GM06990 (cell line): ENCODE measurements at regions not wholly inside any gene's neighbourhood (a gene's known extent, or its start where the extent isn't known, plus 50 kb on each side); places are given as distances from the start of the nearest gene placed in this dataset.

ENCODE experiments used
- DNase-seq: peaks from one replicate; pipeline ENCODE4 v3.0.0-alpha.2; 2011; ENCODE audit not compliant: insufficient read length; ENCODE audit errors: extremely low read depth
- H3K27me3 ChIP-seq: replicated peaks from 2 replicates; pipeline ENCODE4 v1.6.0; 2011; ENCODE audit warnings: low read length; ENCODE audit not compliant: control insufficient read depth, insufficient read depth
- H3K36me3 ChIP-seq: 2 replicates; pipeline ENCODE4 v1.5.1; 2011; ENCODE audit warnings: low read length; ENCODE audit not compliant: control insufficient read depth, insufficient read depth
- H3K4me3 ChIP-seq: replicated peaks from 2 replicates; pipeline ENCODE4 v1.5.1; 2011; ENCODE audit warnings: low read depth, mild to moderate bottlenecking, control low read depth, low read length
- TF ChIP-seq, protein P1 (sequence below): IDR thresholded peaks from 2 replicates; pipeline ENCODE4 v1.5.1; 2011; ENCODE audit warnings: low read length, control low read depth, mild to moderate bottlenecking, inconsistent platforms; ENCODE audit not compliant: insufficient read depth, poor library complexity, severe bottlenecking

DNA sequence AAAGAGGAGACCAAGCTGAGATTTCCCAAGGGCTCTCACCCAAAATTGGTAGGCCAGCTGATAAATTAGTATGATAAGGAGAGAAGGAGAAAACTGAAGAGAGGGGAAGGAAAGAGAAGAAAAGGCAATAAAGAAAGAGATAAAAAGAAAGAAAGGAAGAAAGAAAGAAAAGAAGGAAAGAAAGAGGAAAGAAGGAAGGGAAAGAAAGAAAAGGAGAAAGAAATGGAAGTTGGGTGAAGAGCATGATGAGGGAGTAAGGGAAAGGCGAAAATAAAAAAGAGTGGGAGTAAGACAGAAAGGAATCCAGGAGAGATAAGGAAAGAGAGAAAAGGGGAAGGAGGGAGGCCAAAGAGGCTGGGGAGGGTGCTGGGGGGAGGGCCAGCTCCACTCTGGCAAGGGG, 95.4 kb downstream of the MRM1 start:
- H3K27me3 ChIP-seq, result no peaks in the 10 kb centered on the region; the same call in none of the 2 replicates
- no peaks in the 10 kb centered on the region for H3K36me3 ChIP-seq
- no peak for DNase-seq
- H3K4me3 ChIP-seq, result no peak overlapping the region
- TF ChIP-seq, protein P1, sequence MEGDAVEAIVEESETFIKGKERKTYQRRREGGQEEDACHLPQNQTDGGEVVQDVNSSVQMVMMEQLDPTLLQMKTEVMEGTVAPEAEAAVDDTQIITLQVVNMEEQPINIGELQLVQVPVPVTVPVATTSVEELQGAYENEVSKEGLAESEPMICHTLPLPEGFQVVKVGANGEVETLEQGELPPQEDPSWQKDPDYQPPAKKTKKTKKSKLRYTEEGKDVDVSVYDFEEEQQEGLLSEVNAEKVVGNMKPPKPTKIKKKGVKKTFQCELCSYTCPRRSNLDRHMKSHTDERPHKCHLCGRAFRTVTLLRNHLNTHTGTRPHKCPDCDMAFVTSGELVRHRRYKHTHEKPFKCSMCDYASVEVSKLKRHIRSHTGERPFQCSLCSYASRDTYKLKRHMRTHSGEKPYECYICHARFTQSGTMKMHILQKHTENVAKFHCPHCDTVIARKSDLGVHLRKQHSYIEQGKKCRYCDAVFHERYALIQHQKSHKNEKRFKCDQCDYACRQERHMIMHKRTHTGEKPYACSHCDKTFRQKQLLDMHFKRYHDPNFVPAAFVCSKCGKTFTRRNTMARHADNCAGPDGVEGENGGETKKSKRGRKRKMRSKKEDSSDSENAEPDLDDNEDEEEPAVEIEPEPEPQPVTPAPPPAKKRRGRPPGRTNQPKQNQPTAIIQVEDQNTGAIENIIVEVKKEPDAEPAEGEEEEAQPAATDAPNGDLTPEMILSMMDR, result no peak

DNA sequence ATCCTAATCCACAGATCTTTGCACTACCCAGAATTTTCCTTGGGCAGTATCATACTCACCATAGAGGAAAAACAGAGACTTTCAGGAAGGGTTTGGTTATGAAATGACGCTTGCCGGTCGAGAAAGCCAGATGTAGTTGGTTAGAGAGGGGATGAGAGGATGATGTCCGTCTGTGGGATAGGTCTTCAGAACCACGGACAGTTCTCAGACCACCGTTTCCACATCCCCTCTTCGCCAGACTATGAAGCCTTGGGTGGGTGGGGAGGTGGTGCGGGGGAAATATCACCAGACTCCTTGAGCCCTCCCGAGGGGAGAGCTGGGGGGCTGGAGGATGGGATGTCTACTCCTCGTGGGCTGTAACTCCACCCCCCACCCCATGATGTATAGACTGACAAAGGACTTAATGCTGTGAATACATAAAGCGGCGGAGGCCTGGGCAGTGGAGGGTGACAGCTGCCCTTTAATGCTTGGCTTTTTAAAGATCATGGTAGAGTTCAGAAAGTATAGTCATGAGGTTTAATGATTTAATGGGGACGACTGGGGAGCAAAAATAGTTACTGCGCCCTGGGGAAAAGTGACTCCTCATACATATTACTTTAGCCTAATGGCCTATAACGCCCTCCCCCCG, 96.6 kb downstream of the MRM1 start:
- no peaks in the 10 kb centered on the region; the same call in 1 of the 2 replicates for H3K27me3 ChIP-seq
- no peak overlapping the region for H3K4me3 ChIP-seq
- no peak for DNase-seq
- H3K36me3 ChIP-seq, result no peaks in the 10 kb centered on the region
- TF ChIP-seq, protein P1, result no peak

DNA sequence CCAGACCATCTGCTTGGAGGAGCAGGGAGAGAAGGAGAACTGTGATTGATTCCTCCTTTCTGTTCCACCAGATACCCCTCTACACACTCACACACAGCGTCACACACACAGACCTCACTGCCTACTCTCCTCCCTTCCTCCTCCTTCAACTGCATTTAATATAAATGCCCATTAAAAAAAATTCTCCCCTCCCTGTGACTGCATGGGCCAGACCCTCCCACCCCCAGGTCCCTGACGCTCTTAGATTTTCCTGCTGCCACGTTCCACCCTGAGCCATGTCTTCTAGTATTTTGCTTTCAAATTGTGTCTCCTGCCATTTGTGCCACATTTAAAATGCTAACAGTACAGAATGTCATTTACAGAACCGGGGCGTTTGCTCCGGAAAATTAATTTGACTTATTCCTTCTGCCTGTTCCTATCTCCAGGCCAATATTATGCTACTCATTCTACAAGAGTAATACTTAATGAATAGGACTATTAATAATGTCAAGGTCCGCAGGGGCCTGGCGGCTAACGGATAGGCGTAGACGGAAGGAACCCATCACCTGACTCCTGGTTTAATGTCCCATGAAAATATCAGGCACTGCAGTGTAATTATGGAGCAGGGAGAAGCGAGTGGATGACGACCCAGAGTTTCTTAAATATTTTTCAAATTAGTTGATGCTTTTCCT, 100.2 kb downstream of the MRM1 start:
- H3K27me3 ChIP-seq, result peaks cover 1% of the 10 kb centered on the region
- no peak for DNase-seq

DNA sequence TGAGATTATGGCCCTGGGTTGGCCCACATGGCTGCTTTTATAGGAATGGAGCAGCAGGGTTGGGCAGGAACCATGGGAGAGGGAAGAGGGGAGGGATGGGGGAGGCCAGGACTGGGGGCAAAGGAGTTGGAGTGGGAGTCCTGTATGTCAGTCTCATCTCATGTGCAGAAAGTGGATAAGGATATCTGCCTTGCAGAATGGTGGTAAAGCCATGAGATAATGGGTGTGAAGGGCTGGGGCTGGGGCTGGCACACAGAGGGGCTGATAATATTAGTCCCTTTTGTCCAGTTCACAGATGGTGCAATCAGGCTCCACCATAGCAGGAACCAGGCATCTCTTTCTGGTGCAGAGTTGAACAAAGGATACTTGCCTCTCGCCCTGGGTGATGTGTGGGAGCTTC, 101.3 kb downstream of the MRM1 start:
- no peaks in the 10 kb centered on the region for H3K36me3 ChIP-seq
- H3K27me3 ChIP-seq, result peaks cover 1% of the 10 kb centered on the region
- no peak for DNase-seq
- TF ChIP-seq, protein P1, result no peak
- H3K4me3 ChIP-seq, result no peak overlapping the region

More for the DNA sequence above, 100.2 kb downstream of the MRM1 start:
- TF ChIP-seq, protein P1, result no peak
- H3K36me3 ChIP-seq, result no peaks in the 10 kb centered on the region
- no peak overlapping the region for H3K4me3 ChIP-seq

DNA sequence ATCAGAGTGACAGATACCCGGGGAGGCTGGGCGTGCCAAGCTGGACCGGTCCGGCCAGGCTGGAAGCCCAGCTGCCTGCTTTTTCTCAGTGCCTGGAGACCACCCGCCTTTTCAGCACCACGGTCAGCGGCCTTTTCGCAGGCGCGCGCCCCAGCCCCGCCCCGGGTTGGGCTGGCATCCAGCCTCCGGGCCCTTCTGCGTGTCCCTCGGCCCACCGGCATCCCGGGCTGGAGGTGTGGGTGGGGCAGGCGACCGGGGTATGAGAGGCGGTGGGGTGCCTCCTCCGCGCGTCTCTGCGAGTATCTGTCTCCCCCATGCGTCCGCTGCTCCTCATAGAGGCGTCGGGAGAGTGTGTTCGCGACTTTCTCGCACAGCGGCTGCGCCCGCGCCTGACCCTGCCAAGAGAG, 102.5 kb downstream of the MRM1 start:
- H3K36me3 ChIP-seq, result no peaks in the 10 kb centered on the region
- TF ChIP-seq, protein P1, result no peak
- no peak overlapping the region for H3K4me3 ChIP-seq
- peaks cover 1% of the 10 kb centered on the region for H3K27me3 ChIP-seq
- DNase-seq, result no peak
